RCC 7860 (cell line): ENCODE measurements at regions not wholly inside any gene's neighbourhood (a gene's known extent, or its start where the extent isn't known, plus 50 kb on each side); places are given as distances from the start of the nearest gene placed in this dataset.
"Not testable (repeated sequence)": the region's sequence is repeated elsewhere in the genome, so short reads cannot be mapped to it uniquely, and the experiment has no call there.

Source experiments
- DNase-seq: peaks from one replicate; pipeline ENCODE4 v3.0.0-alpha.2; 2015; ENCODE audit warnings: low spot score
- FAIRE-seq: peaks from 2 replicates; lab custom pipeline; 2012; peaks lifted over from hg19 to GRCh38; lab: Jason Lieb, UNC

GRCh38 chr3:164470471-164470870 lies 607.8 kb downstream of the SI start:
- DNase-seq (peak; percentile 26), FAIRE-seq (no peak)

GRCh38 chr3:164468055-164468454 lies 610.2 kb downstream of the SI start:
- DNase-seq (no peak), FAIRE-seq (no peak)

GRCh38 chr3:164467007-164467406 lies 611.3 kb downstream of the SI start:
- DNase-seq (peak; percentile 35), FAIRE-seq (peak; percentile 93)

GRCh38 chr3:164465172-164465571 lies 613.1 kb downstream of the SI start:
- FAIRE-seq: peak; percentile 56

GRCh38 chr3:164460851-164461250 lies 617.4 kb downstream of the SI start:
- peak; percentile 24 for FAIRE-seq
- DNase-seq: peak; percentile 8

More at GRCh38 chr3:164465172-164465571, 613.1 kb downstream of the SI start:
- DNase-seq: peak; percentile 45

GRCh38 chr3:164459521-164460151 lies 618.7 kb downstream of the SI start:
- FAIRE-seq: peak; percentile 55
- peak; percentile 51 for DNase-seq

- DNase-seq (peak; percentile 88), FAIRE-seq (peak; percentile 99)
Observed at GRCh38 chr3:164458986-164459385, 619.3 kb downstream of the SI start.

- FAIRE-seq (no peak), DNase-seq (no peak)
Observed at GRCh38 chr3:164453714-164454113, 624.6 kb downstream of the SI start.

- DNase-seq: no peak
- FAIRE-seq: no peak
Observed at GRCh38 chr3:164452707-164453106, 625.6 kb downstream of the SI start.

GRCh38 chr3:164451072-164451910 lies 627.0 kb downstream of the SI start:
- DNase-seq (no peak), FAIRE-seq (no peak)

GRCh38 chr3:164450276-164450905 lies 627.9 kb downstream of the SI start:
- DNase-seq (no peak), FAIRE-seq (no peak)

GRCh38 chr3:164419220-164419619 lies 659.1 kb downstream of the SI start:
- DNase-seq: no peak
- no peak for FAIRE-seq

- DNase-seq (no peak), FAIRE-seq (no peak)
Observed at GRCh38 chr3:164418414-164418813, 659.9 kb downstream of the SI start.

GRCh38 chr3:164417955-164418354 lies 660.3 kb downstream of the SI start:
- FAIRE-seq (no peak), DNase-seq (no peak)

- DNase-seq (no peak), FAIRE-seq (no peak)
Observed at GRCh38 chr3:164416491-164417222, 661.6 kb downstream of the SI start.

- no peak for FAIRE-seq
- no peak for DNase-seq
Observed at GRCh38 chr3:164408326-164408725, 670.0 kb downstream of the SI start.

GRCh38 chr3:164407111-164407510 lies 671.2 kb downstream of the SI start:
- DNase-seq (no peak), FAIRE-seq (no peak)

GRCh38 chr3:164406281-164406680 lies 672.0 kb downstream of the SI start:
- FAIRE-seq: no peak
- no peak for DNase-seq

GRCh38 chr3:164401923-164402322 lies 676.4 kb downstream of the SI start:
- no peak for DNase-seq
- no peak for FAIRE-seq

GRCh38 chr3:164401440-164401839 lies 676.9 kb downstream of the SI start:
- not testable (repeated sequence) for DNase-seq, FAIRE-seq

- FAIRE-seq: peak; percentile 41
- DNase-seq: no peak
Observed at GRCh38 chr3:164397462-164397861, 680.8 kb downstream of the SI start.
